ENCODE measurements at regions not wholly inside any gene's neighbourhood (a gene's known extent, or its start where the extent isn't known, plus 50 kb on each side); places are given as distances from the start of the nearest gene placed in this dataset.
A peak's percentile ranks its signal among the peaks of the same experiment; 100 is the strongest.

DNA sequence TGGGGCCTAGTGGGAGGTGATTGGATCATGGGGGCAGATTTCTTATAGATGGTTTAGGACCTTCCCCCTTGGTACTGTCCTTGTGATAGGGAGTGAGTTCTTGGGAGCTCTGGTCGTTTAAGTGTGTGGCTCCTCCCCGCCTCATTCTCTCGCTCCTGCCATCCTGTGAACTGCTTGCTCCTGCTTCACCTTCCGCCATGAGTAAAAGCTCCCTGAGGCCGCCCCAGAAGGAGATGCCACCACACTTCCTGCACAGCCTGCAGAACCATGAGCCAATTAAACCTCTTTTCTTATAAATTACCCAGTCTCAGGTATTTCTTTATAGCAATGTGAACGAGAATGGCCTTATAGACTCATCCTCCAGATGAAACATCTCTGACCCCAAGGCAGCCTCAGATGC lies 101.5 kb downstream of the KCNF1 start:
- no peak for DNase-seq (ENCODE audit: low spot score in 2 of 2)
- 86% methylated on average over 6 of the region's 6 CpGs for WGBS
- no peak for TF ChIP-seq EP300 (IDR thresholded peaks at IDR 0.05)
- no peak for TF ChIP-seq POLR2AphosphoS5 (IDR thresholded peaks at IDR 0.05)
- Histone ChIP-seq H3K36me3 (no peaks in the 10 kb centered on the region), H3K27me3 (peaks cover 8% of the 10 kb centered on the region), H3K4me1 (no peaks in the 10 kb centered on the region), H3K4me3 (no peak overlapping the region), H3K27ac (no peak overlapping the region), H3K9me3 (peaks cover 4% of the 10 kb centered on the region)

DNA sequence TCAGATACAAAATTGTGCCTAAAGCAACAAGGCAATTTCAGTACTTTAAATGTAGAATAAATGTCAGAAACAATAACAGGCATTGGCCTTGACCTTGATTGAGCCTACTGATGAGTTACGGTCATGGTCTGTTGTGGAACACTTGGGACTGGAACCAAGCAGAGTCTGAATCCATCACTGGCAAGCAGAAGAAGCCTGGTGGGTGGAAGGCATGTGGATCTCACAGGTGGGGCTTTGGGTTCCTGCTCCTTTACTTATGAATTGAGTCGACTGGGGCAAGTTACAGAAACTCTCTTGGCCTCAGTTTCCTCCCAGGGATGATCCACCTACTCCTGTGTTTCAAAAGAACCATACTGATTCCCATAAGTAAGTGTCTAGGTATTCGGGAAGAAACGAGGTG lies 102.3 kb downstream of the KCNF1 start:
- WGBS: 80% methylated on average over 4 of the region's 4 CpGs
- no peak for DNase-seq (ENCODE audit: low spot score in 2 of 2)
- H3K9me3 ChIP-seq: peaks cover 4% of the 10 kb centered on the region

DNA sequence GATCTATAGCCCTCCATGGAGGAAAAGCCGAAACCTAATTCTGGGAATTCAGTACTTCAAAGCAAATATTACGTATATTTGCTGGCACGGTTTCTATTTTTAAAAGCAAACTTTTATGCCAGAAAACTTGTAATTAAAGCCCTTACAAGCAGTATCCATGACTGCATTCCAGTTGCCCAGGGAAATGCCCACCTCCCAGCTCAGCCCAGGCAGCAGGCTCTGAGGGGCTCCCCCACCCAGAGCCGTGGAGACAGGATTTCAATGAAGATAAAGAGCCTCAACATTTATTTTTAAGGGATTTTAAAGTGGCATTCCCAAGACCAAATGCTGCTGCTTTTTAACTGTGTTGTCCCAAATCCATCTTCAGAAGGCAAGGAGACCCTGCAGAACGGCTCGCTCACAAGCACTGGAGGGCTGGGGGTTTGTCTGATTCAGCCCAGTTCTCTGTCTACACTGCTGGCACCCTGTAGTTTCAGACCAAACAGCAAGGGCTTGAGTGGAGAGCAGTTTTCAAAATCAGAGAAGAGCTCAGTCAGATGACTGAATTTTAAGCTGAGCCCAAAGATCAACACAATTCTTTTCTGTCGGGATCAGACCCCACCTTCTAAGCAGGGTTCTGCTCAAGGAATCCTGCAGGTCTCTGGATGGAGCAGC lies 105.1 kb downstream of the KCNF1 start:
- DNase-seq (ENCODE audit: low spot score in 2 of 2): no peak
- no peaks in the 10 kb centered on the region for H3K36me3 ChIP-seq
- H3K27me3 ChIP-seq: peaks cover 26% of the 10 kb centered on the region
- no peak for TF ChIP-seq POLR2AphosphoS5 (IDR thresholded peaks at IDR 0.05)
- no peak for TF ChIP-seq EP300 (IDR thresholded peaks at IDR 0.05)
- TF ChIP-seq POLR2A (IDR thresholded peaks at IDR 0.05): no peak
- TF ChIP-seq, protein P1, sequence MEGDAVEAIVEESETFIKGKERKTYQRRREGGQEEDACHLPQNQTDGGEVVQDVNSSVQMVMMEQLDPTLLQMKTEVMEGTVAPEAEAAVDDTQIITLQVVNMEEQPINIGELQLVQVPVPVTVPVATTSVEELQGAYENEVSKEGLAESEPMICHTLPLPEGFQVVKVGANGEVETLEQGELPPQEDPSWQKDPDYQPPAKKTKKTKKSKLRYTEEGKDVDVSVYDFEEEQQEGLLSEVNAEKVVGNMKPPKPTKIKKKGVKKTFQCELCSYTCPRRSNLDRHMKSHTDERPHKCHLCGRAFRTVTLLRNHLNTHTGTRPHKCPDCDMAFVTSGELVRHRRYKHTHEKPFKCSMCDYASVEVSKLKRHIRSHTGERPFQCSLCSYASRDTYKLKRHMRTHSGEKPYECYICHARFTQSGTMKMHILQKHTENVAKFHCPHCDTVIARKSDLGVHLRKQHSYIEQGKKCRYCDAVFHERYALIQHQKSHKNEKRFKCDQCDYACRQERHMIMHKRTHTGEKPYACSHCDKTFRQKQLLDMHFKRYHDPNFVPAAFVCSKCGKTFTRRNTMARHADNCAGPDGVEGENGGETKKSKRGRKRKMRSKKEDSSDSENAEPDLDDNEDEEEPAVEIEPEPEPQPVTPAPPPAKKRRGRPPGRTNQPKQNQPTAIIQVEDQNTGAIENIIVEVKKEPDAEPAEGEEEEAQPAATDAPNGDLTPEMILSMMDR (IDR thresholded peaks at IDR 0.05): no peak
- H3K4me1 ChIP-seq: no peaks in the 10 kb centered on the region
- no peak overlapping the region for H3K27ac ChIP-seq
- no peak overlapping the region for H3K4me3 ChIP-seq
- no peaks in the 10 kb centered on the region for H3K9me3 ChIP-seq
- 54% methylated on average over 7 of the region's 7 CpGs for WGBS

More for the DNA sequence above, 102.3 kb downstream of the KCNF1 start:
- TF ChIP-seq POLR2AphosphoS5 (IDR thresholded peaks at IDR 0.05) (no peak), EP300 (IDR thresholded peaks at IDR 0.05) (no peak)
- Histone ChIP-seq H3K4me3 (no peak overlapping the region), H3K36me3 (no peaks in the 10 kb centered on the region), H3K27me3 (peaks cover 14% of the 10 kb centered on the region), H3K27ac (no peak overlapping the region), H3K4me1 (no peaks in the 10 kb centered on the region)

DNA sequence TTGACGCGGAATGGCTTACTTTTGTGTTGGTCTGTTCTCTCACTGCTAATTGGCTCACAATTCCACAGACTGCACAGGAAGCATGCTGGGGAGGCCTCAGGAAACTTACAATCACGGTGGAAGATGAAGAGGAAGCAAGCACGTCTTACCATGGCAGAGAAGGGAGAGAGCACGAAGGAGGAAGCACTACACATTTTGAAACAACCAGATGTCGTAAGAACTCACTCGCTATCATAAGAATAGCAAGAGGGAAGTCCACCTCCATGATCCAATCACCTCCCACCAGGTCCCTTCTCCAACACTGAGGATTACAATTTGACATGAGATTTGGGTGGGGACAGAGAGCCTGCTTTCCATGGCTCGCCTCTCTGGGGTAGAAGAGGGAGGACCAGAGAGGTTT lies 106.2 kb downstream of the KCNF1 start:
- WGBS: 82% methylated on average over 8 of the region's 8 CpGs
- no peak for DNase-seq (ENCODE audit: low spot score in 2 of 2)
- H3K36me3 ChIP-seq: no peaks in the 10 kb centered on the region

DNA sequence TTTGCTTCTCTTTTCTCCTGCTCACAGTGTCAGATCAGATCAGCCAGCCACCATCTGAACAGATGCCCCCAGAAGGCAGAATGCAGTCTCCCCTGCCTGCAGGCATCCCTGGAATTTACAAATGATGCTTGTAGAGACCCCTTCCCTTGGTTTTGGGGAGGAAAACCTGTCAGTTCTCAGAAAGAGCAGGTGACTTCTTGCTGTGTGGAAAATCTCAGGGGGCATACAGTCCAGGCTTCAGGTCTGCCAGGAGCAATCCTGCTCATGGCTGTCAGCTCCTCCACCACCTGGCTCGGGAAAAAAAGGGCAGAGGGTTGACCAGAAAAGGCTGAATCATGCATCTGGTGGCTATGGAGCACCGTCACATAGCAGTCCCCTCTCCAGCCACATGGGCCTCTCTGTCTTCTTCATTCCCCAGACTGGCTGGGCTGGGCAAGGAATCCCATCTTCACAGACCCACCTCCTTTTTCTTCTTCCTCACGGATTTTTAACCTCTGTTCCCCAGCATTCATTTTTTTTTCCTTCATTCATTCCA lies 107.0 kb downstream of the KCNF1 start:
- no peak for TF ChIP-seq POLR2AphosphoS5 (IDR thresholded peaks at IDR 0.05)
- Histone ChIP-seq H3K36me3 (no peaks in the 10 kb centered on the region), H3K9me3 (no peaks in the 10 kb centered on the region), H3K4me1 (no peaks in the 10 kb centered on the region), H3K4me3 (no peak overlapping the region), H3K27me3 (peaks cover 26% of the 10 kb centered on the region), H3K27ac (no peak overlapping the region)
- WGBS: 67% methylated on average over 3 of the region's 3 CpGs
- DNase-seq (ENCODE audit: low spot score in 2 of 2): peak in 1 of 2 donors; percentile 43

More for the DNA sequence above, 106.2 kb downstream of the KCNF1 start:
- Histone ChIP-seq H3K27ac (no peak overlapping the region), H3K27me3 (peaks cover 26% of the 10 kb centered on the region), H3K4me3 (no peak overlapping the region), H3K4me1 (no peaks in the 10 kb centered on the region), H3K9me3 (no peaks in the 10 kb centered on the region)
- no peak for TF ChIP-seq POLR2A (IDR thresholded peaks at IDR 0.05)
- TF ChIP-seq, protein P1 (IDR thresholded peaks at IDR 0.05): no peak
- TF ChIP-seq POLR2AphosphoS5 (IDR thresholded peaks at IDR 0.05): no peak
- TF ChIP-seq EP300 (IDR thresholded peaks at IDR 0.05): no peak

DNA sequence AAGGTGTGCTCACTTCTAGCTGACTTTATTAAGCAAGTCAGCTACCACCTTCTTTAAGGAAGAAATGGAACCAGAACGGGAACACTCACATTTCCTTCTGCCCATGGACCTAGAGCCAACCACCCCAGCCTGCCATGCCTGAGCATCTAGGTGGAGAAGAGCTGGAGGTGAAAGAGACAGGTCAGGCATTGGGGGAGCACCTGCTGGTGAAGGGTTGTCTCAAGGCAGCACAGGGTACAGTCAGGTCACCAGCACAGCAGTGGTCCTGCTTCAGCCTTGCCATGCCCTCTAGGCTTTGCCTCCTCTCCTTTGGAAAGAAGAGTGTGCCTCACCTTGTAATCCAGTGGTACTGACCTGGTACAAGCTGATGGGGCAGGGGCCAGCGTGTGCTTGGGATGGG lies 107.9 kb downstream of the KCNF1 start:
- H3K9me3 ChIP-seq: no peaks in the 10 kb centered on the region
- no peak for DNase-seq (ENCODE audit: low spot score in 2 of 2)
- H3K4me3 ChIP-seq: no peak overlapping the region
- no peaks in the 10 kb centered on the region for H3K4me1 ChIP-seq
- 90% methylated on average over 2 of the region's 2 CpGs for WGBS
- TF ChIP-seq EP300 (IDR thresholded peaks at IDR 0.05): no peak
- no peak for TF ChIP-seq POLR2A (IDR thresholded peaks at IDR 0.05)
- no peak for TF ChIP-seq POLR2AphosphoS5 (IDR thresholded peaks at IDR 0.05)
- TF ChIP-seq, protein P1 (IDR thresholded peaks at IDR 0.05): no peak
- peaks cover 26% of the 10 kb centered on the region for H3K27me3 ChIP-seq
- no peaks in the 10 kb centered on the region for H3K36me3 ChIP-seq
- H3K27ac ChIP-seq: no peak overlapping the region
